Spleen (tissue), 11 donors: ENCODE measurements at regions not wholly inside any gene's neighbourhood (a gene's known extent, or its start where the extent isn't known, plus 50 kb on each side); places are given as distances from the start of the nearest gene placed in this dataset.

Experiments
- DNase-seq: peaks from one replicate; pipeline ENCODE4 v3.0.0-alpha.2; 2020
- H3K27ac ChIP-seq, 8 donors: fragments of 200-600 bp; sonication (generic) in 7 of 8; 1 replicate in 4 of 8; 2 replicates in 4 of 8; pipeline versions ENCODE4 v1.5.0 to v1.8.0; 2016 to 2021; ENCODE audit warnings: inconsistent platforms in 4 of 8, mild to moderate bottlenecking in 4 of 8, moderate library complexity in 1 of 8
- H3K27me3 ChIP-seq, 7 donors: fragments of 200-600 bp; sonication (generic) in 6 of 7; replicated peaks in 1 of 7; 1 replicate in 4 of 7; 2 replicates in 3 of 7; pipeline versions ENCODE4 v1.5.0 to v1.8.0; 2016 to 2021; ENCODE audit warnings: inconsistent platforms in 3 of 7, mild to moderate bottlenecking in 1 of 7
- H3K36me3 ChIP-seq, 6 donors: fragments of 200-600 bp; sonication (generic) in 5 of 6; 1 replicate in 4 of 6; 2 replicates in 2 of 6; pipeline versions ENCODE4 v1.5.0 to v1.8.0; 2016 to 2021; ENCODE audit warnings: inconsistent platforms in 2 of 6
- H3K4me1 ChIP-seq, 6 donors: fragments of 200-600 bp; sonication (generic) in 5 of 6; 1 replicate in 3 of 6; 2 replicates in 3 of 6; pipeline versions ENCODE4 v1.5.0 to v1.8.0; 2016 to 2021; ENCODE audit warnings: inconsistent platforms in 3 of 6
- H3K4me3 ChIP-seq, 8 donors: fragments of 200-600 bp; sonication (generic) in 7 of 8; 1 replicate in 4 of 8; 2 replicates in 4 of 8; pipeline versions ENCODE4 v1.5.0 to v1.8.0; 2016 to 2021; ENCODE audit warnings: inconsistent platforms in 4 of 8, mild to moderate bottlenecking in 4 of 8, moderate library complexity in 2 of 8
- H3K9me3 ChIP-seq, 8 donors: fragments of 200-600 bp; sonication (generic) in 7 of 8; 1 replicate in 4 of 8; 2 replicates in 4 of 8; pipeline versions ENCODE4 v1.5.0 to v1.8.0; 2016 to 2021; ENCODE audit warnings: inconsistent platforms in 4 of 8
- POLR2A ChIP-seq, 3 donors: fragments of 450-650 bp; IDR thresholded peaks; one replicate each; pipeline ENCODE4 v1.5.1; 2017; ENCODE audit warnings: antibody characterized with exemption in 3 of 3, mild to moderate bottlenecking in 1 of 3
- POLR2AphosphoS5 ChIP-seq, 3 donors: sonication (generic); formaldehyde crosslinking; IDR thresholded peaks; one replicate each; pipeline ENCODE4 v1.5.1; 2017; ENCODE audit warnings: antibody characterized with exemption in 3 of 3
- WGBS, 5 donors: extraction: QIAGEN DNeasy Blood & Tissue Kit in 3 of 5; methylation state at CpG; one replicate each; pipeline versions ENCODE4 v1.1.5 to v1.1.7; 2013 to 2018; 5-methylcytosine and 5-hydroxymethylcytosine counted together
- intact Hi-C: fragments of 100-400 bp; cut with DNase I; formaldehyde crosslinking; loops from one replicate; pipeline ENCODE4 v1.15.0; 2023; ENCODE audit warnings: low total_unique reads
- TF ChIP-seq, protein P1 (sequence below), 11 experiments: fragments of 200-600 bp in 7 of 11; fragments of 450-650 bp in 4 of 11; sonication (generic) in 4 of 11; IDR thresholded peaks in 8 of 11; conservative IDR thresholded peaks in 3 of 11; 1 replicate in 7 of 11; 2 replicates in 4 of 11; pipeline versions ENCODE4 v1.4.0 to v1.8.0; 2016 to 2021; ENCODE audit warnings: antibody characterized with exemption in 11 of 11, inconsistent platforms in 4 of 11, mild to moderate bottlenecking in 1 of 11
- donor health status: healthy with polysubstance abuse.
- donor health status: DM: no; HTN: no; CAD: no; lungs with moderate emphysema.
- donor health status: DM: no; HTN: no; CAD: no.
- donor health status: Bipolar disorder and iron deficiency.
- donor health status: healthy.
- donor health status: DM: no; HTN: no; CAD: no.
- donor health status: DM: yes; HTN: yes; CAD: no.

- Histone ChIP-seq H3K4me1 (peaks cover 0 to 8% (median 0%) of the 10 kb centered on the region in 6 donors), H3K27me3 (no peaks in the 10 kb centered on the region), H3K27ac (no peak overlapping the region), H3K9me3 (peaks cover 0 to 5% (median 0%) of the 10 kb centered on the region in 8 donors), H3K36me3 (no peaks in the 10 kb centered on the region), H3K4me3 (no peak overlapping the region)
- intact Hi-C loops: no loop called here
- DNase-seq: no peak
- WGBS, 5 donors: 60 to 84% (median 81%) methylated on average over 7 to 11 of the region's 11 CpGs
- TF ChIP-seq POLR2AphosphoS5 (IDR thresholded peaks at IDR 0.05): no peak
These were observed 221.4 kb downstream of the FAM43A start for GRCh38 chr3:194906970-194907629.

GRCh38 chr3:194907811-194908210 lies 222.1 kb downstream of the FAM43A start:
- 56 to 98% (median 87%) methylated on average over 5 of the region's 5 CpGs for WGBS, 5 donors
- TF ChIP-seq, protein P1, sequence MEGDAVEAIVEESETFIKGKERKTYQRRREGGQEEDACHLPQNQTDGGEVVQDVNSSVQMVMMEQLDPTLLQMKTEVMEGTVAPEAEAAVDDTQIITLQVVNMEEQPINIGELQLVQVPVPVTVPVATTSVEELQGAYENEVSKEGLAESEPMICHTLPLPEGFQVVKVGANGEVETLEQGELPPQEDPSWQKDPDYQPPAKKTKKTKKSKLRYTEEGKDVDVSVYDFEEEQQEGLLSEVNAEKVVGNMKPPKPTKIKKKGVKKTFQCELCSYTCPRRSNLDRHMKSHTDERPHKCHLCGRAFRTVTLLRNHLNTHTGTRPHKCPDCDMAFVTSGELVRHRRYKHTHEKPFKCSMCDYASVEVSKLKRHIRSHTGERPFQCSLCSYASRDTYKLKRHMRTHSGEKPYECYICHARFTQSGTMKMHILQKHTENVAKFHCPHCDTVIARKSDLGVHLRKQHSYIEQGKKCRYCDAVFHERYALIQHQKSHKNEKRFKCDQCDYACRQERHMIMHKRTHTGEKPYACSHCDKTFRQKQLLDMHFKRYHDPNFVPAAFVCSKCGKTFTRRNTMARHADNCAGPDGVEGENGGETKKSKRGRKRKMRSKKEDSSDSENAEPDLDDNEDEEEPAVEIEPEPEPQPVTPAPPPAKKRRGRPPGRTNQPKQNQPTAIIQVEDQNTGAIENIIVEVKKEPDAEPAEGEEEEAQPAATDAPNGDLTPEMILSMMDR (IDR thresholded peaks at IDR 0.05 in 8 of 11, conservative IDR thresholded peaks at IDR 0.05 in 3 of 11): no peak
- TF ChIP-seq POLR2AphosphoS5 (IDR thresholded peaks at IDR 0.05) (no peak), POLR2A (IDR thresholded peaks at IDR 0.05) (no peak)
- intact Hi-C loops: no loop called here

DNA sequence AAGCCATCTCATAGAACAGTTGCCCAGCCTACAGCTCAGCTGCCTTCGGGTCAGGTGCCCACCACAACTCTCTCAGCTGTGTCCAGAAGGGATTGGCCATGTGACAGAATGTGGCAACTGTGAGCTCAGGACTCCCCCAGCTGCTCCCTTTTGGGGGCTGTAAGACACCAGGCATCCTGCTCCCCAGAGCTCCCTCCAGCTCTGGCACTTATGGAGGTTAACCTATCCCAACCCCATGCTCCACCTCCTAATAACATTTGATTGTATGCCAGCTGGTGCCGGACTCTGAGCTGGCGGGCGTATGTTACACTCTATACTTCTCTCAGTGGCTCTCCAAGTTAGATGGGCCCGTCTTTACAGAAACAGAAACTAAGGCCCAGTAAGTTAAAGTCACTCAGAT lies 222.8 kb downstream of the FAM43A start:
- no peak for DNase-seq
- WGBS, 5 donors: 82 to 94% (median 93%) methylated on average over 5 of the region's 5 CpGs
- Histone ChIP-seq H3K4me3 (no peak overlapping the region), H3K27ac (no peak overlapping the region), H3K36me3 (no peaks in the 10 kb centered on the region), H3K4me1 (peaks cover 0 to 8% (median 0%) of the 10 kb centered on the region in 6 donors), H3K27me3 (no peaks in the 10 kb centered on the region), H3K9me3 (peaks cover 0 to 5% (median 0%) of the 10 kb centered on the region in 8 donors)
- intact Hi-C loops: no loop called here
- TF ChIP-seq, protein P1 (IDR thresholded peaks at IDR 0.05 in 8 of 11, conservative IDR thresholded peaks at IDR 0.05 in 3 of 11): no peak
- no peak for TF ChIP-seq POLR2AphosphoS5 (IDR thresholded peaks at IDR 0.05)
- TF ChIP-seq POLR2A (IDR thresholded peaks at IDR 0.05): no peak

More at GRCh38 chr3:194907811-194908210, 222.1 kb downstream of the FAM43A start:
- Histone ChIP-seq H3K4me1 (peaks cover 0 to 8% (median 0%) of the 10 kb centered on the region in 6 donors), H3K36me3 (no peaks in the 10 kb centered on the region), H3K27me3 (no peaks in the 10 kb centered on the region), H3K9me3 (peaks cover 0 to 5% (median 0%) of the 10 kb centered on the region in 8 donors), H3K4me3 (no peak overlapping the region), H3K27ac (no peak overlapping the region)
- DNase-seq: no peak

GRCh38 chr3:194908972-194909371 lies 223.3 kb downstream of the FAM43A start:
- intact Hi-C loops: no loop called here
- no peak overlapping the region for H3K4me3 ChIP-seq
- TF ChIP-seq, protein P1 (IDR thresholded peaks at IDR 0.05 in 8 of 11, conservative IDR thresholded peaks at IDR 0.05 in 3 of 11): no peak
- no peak for TF ChIP-seq POLR2A (IDR thresholded peaks at IDR 0.05)
- no peak for TF ChIP-seq POLR2AphosphoS5 (IDR thresholded peaks at IDR 0.05)
- no peak overlapping the region for H3K27ac ChIP-seq
- H3K27me3 ChIP-seq: no peaks in the 10 kb centered on the region
- DNase-seq: no peak
- H3K36me3 ChIP-seq: no peaks in the 10 kb centered on the region
- peaks cover 0 to 8% (median 0%) of the 10 kb centered on the region in 6 donors for H3K4me1 ChIP-seq
- 83 to 87% (median 84%) methylated on average over 5 of the region's 5 CpGs for WGBS, 5 donors
- peaks cover 0 to 5% (median 0%) of the 10 kb centered on the region in 8 donors for H3K9me3 ChIP-seq
